K562 (cell line): ENCODE measurements at regions not wholly inside any gene's neighbourhood (a gene's known extent, or its start where the extent isn't known, plus 50 kb on each side); places are given as distances from the start of the nearest gene placed in this dataset.

Source experiments
- ATAC-seq: fragments of 200-7000 bp; cut with Tn5 transposase; 3 replicates; pipeline ENCODE4 v1.9.1; 2020; ENCODE audit warnings: moderate library complexity
- BruUV-seq: library from RNA; stranded (reverse); fragments of 400-500 nt; replicated peaks from 2 replicates; lab custom pipeline; 2021; lab: Mats Ljungman, UMichigan
- CTCF ChIA-PET: fragments of 300-600 bp; formaldehyde crosslinking; extraction: SDS; loops from one replicate; lab custom pipeline; 2021; ENCODE audit warnings: low intra/inter-chr PET ratio; lab: Yijun Ruan, JAX
- POLR2A ChIA-PET: fragments of 300-600, 350-650 bp; sonication (Branson Sonifier 250); formaldehyde crosslinking; extraction: SDS; loops from one replicate; lab custom pipeline; 2021; ENCODE audit warnings: antibody characterized with exemption, inconsistent platforms; lab: Yijun Ruan, JAX
- DNase-seq, 4 experiments: peaks; one replicate each; pipeline versions ENCODE4 v3.0.0 to v3.0.0-alpha.2; 2011 to 2018; ENCODE audit warnings: low spot score in 3 of 4, mixed read lengths in 3 of 4; ENCODE audit errors: extremely low read depth in 1 of 4
- FAIRE-seq: peaks from 2 replicates; lab custom pipeline; 2011; peaks lifted over from hg19 to GRCh38; lab: Jason Lieb, UNC
- H2AFZ ChIP-seq: 2 replicates; pipeline ENCODE4 v1.6.0; 2011; ENCODE audit warnings: low read depth, low read length, control low read depth, inconsistent platforms
- H3K27ac ChIP-seq: fragments of 200-600 bp; 3 replicates; pipeline ENCODE4 v1.8.0; 2011; ENCODE audit warnings: low read depth, mild to moderate bottlenecking, control low read depth, inconsistent platforms, low read length, moderate library complexity, mixed read lengths; ENCODE audit errors: extremely low read depth
- H3K27me3 ChIP-seq, 2 experiments: fragments of 300-600 bp in 1 of 2; 2 replicates in 1 of 2; 3 replicates in 1 of 2; pipeline versions ENCODE4 v1.6.0 to v1.8.0; 2011; ENCODE audit warnings: inconsistent platforms in 2 of 2, low read length in 2 of 2, mild to moderate bottlenecking in 1 of 2, mixed read lengths in 1 of 2, moderate library complexity in 1 of 2; ENCODE audit not compliant: control insufficient read depth in 2 of 2, insufficient read depth in 2 of 2
- H3K36me3 ChIP-seq: fragments of 300-600 bp; 3 replicates; pipeline ENCODE4 v1.8.0; 2011; ENCODE audit warnings: mild to moderate bottlenecking, low read length, inconsistent platforms; ENCODE audit not compliant: control insufficient read depth, insufficient read depth
- H3K4me1 ChIP-seq, 2 experiments: fragments of 200-600 bp in 1 of 2; replicated peaks in 1 of 2; 2 replicates in 1 of 2; 3 replicates in 1 of 2; pipeline versions ENCODE4 v1.5.1 to v1.8.0; 2011; ENCODE audit warnings: inconsistent platforms in 2 of 2, low read length in 2 of 2, mild to moderate bottlenecking in 1 of 2, mixed read lengths in 1 of 2, moderate library complexity in 1 of 2; ENCODE audit not compliant: control insufficient read depth in 2 of 2, insufficient read depth in 2 of 2
- H3K4me2 ChIP-seq: 2 replicates; pipeline ENCODE4 v1.6.1; 2011; ENCODE audit warnings: low read length, control low read depth, inconsistent platforms, mixed read lengths; ENCODE audit not compliant: insufficient read depth
- H3K4me3 ChIP-seq: fragments of 200-600 bp; sonication (generic), shearing (Covaris generic); 2 replicates; pipeline ENCODE4 v1.5.1; 2016; ENCODE audit warnings: control low read depth, inconsistent platforms
- H3K79me2 ChIP-seq: fragments of 200-600 bp; 3 replicates; pipeline ENCODE4 v1.8.0; 2011; ENCODE audit warnings: low read length, inconsistent platforms; ENCODE audit not compliant: control insufficient read depth, insufficient read depth
- H3K9ac ChIP-seq, 2 experiments: 2 replicates each; pipeline versions ENCODE4 v1.6.0 to v1.6.1; 2011; ENCODE audit warnings: low read depth in 2 of 2, low read length in 2 of 2, control low read depth in 1 of 2, inconsistent platforms in 1 of 2, mild to moderate bottlenecking in 1 of 2, mixed read lengths in 1 of 2; ENCODE audit not compliant: insufficient read depth in 1 of 2
- H3K9me1 ChIP-seq: one replicate; pipeline ENCODE4 v1.6.0; 2011; ENCODE audit warnings: inconsistent platforms, mild to moderate bottlenecking, low read length, moderate library complexity; ENCODE audit not compliant: control insufficient read depth, insufficient read depth
- H3K9me3 ChIP-seq: replicated peaks from 2 replicates; pipeline ENCODE4 v1.5.1; 2011; ENCODE audit warnings: low read depth, low read length, inconsistent platforms; ENCODE audit not compliant: control insufficient read depth, insufficient read depth
- H4K20me1 ChIP-seq: replicated peaks from 2 replicates; pipeline ENCODE4 v1.6.1; 2011; ENCODE audit warnings: low read length, inconsistent platforms, mixed read lengths; ENCODE audit not compliant: control insufficient read depth, insufficient read depth
- CREB3L1 ChIP-seq: fragments of 450-650 bp; IDR thresholded peaks from 2 replicates; pipeline ENCODE4 v1.6.1; 2014; ENCODE audit warnings: low read depth, mild to moderate bottlenecking, moderate library complexity, borderline replicate concordance
- FOXJ2 ChIP-seq: fragments of 200-800 bp; sonication (Bioruptor generic); IDR thresholded peaks from 2 replicates; pipeline ENCODE4 v1.6.1; 2016; ENCODE audit warnings: missing genetic modification characterization, missing compliant biosample characterization
- FOXK1 ChIP-seq: sonication (generic); formaldehyde crosslinking; IDR thresholded peaks from 2 replicates; pipeline ENCODE4 v1.8.0; 2022; ENCODE audit warnings: missing genetic modification reagents, mild to moderate bottlenecking, borderline replicate concordance
- GATA2 ChIP-seq: sonication (generic); formaldehyde crosslinking; IDR thresholded peaks from 2 replicates; pipeline ENCODE4 v1.4.0; 2020; ENCODE audit warnings: mild to moderate bottlenecking, missing genetic modification reagents
- KAT8 ChIP-seq: fragments of 450-650 bp; IDR thresholded peaks from 2 replicates; pipeline ENCODE4 v1.6.1; 2016; ENCODE audit warnings: low read depth, mild to moderate bottlenecking
- NFATC3 ChIP-seq: fragments of 450-650 bp; IDR thresholded peaks from 2 replicates; pipeline ENCODE4 v1.6.1; 2017; ENCODE audit warnings: mild to moderate bottlenecking
- NFE2 ChIP-seq: IDR thresholded peaks from 2 replicates; pipeline ENCODE4 v1.6.1; 2014; ENCODE audit warnings: antibody characterized with exemption, low read depth
- NR2C2 ChIP-seq, 2 experiments: fragments of 200-800 bp in 1 of 2; sonication (Bioruptor generic) in 1 of 2; sonication (generic) in 1 of 2; formaldehyde crosslinking in 1 of 2; IDR thresholded peaks; 2 replicates each; pipeline versions ENCODE4 v1.6.1 to v1.8.0; 2016 to 2022; ENCODE audit warnings: mild to moderate bottlenecking in 1 of 2, missing compliant biosample characterization in 1 of 2, missing genetic modification characterization in 1 of 2, missing genetic modification reagents in 1 of 2
- TRIM25 ChIP-seq: fragments of 450-650 bp; IDR thresholded peaks from 2 replicates; pipeline ENCODE4 v1.7.0; 2016; ENCODE audit warnings: borderline replicate concordance
- TSHZ1 ChIP-seq: fragments of 250-450 bp; sonication (Bioruptor Pico); IDR thresholded peaks from 2 replicates; pipeline ENCODE4 v1.4.0; 2020; ENCODE audit warnings: mild to moderate bottlenecking, moderate library complexity
- ZNF316 ChIP-seq: fragments of 450-650 bp; IDR thresholded peaks from 2 replicates; pipeline ENCODE4 v1.6.1; 2016
- ZNF717 ChIP-seq: fragments of 250-450 bp; sonication (Bioruptor Pico); IDR thresholded peaks from 2 replicates; pipeline ENCODE4 v1.5.0; 2021
- WGBS: fragments of 100-300 bp; shearing (Covaris generic); methylation state at CpG from one replicate; pipeline ENCODE4 v1.1.6; 2016; ENCODE audit warnings: low coverage, mixed read lengths; ENCODE audit not compliant: insufficient coverage; ENCODE audit errors: missing lambda C conversion rate; 5-methylcytosine and 5-hydroxymethylcytosine counted together
- in situ Hi-C: fragments of 300-500 bp; cut with MboI; formaldehyde crosslinking; loops from 4 replicates; pipeline ENCODE4 v1.15.0; 2018; ENCODE audit warnings: inconsistent platforms, mixed read lengths
- intact Hi-C: fragments of 100-400 bp; cut with micrococcal nuclease; formaldehyde crosslinking; loops from 2 replicates; pipeline ENCODE4 v1.14.2; 2022

- Histone ChIP-seq H3K4me1 (peaks cover 0 to 17% of the 10 kb centered on the region in 2 experiments; a peak in 4 of 5 replicates), H3K9me1 (no peaks in the 10 kb centered on the region), H3K36me3 (no peaks in the 10 kb centered on the region), H4K20me1 (no peaks in the 10 kb centered on the region), H3K9ac (no peak overlapping the region), H3K4me2 (no peak overlapping the region), H2AFZ (no peak overlapping the region), H3K27ac (no peak overlapping the region), H3K9me3 (0 out of 2 replicates have a peak, but pooled peaks cover under 1% of the 10 kb centered on the region), H3K4me3 (no peak overlapping the region), H3K27me3 (no peaks in the 10 kb centered on the region), H3K79me2 (no peaks in the 10 kb centered on the region)
- in situ Hi-C loops, result no loop called here
- CTCF ChIA-PET, result no interaction called here
- FAIRE-seq (no peak), DNase-seq (no peak), ATAC-seq (no peak)
- intact Hi-C loops, result no loop called here
- WGBS, result 19% methylated on average over 1 of the region's 1 CpG
- POLR2A ChIA-PET, result no interaction called here
- BruUV-seq, result no TSS peak
- no peak for TF ChIP-seq ZNF316
- no peak for TF ChIP-seq CREB3L1
- no peak for TF ChIP-seq NR2C2 (CRISPR knock-in tag; IDR thresholded peaks at IDR 0.05)
- no peak for TF ChIP-seq NR2C2 (tag; IDR thresholded peaks at IDR 0.05)
- TF ChIP-seq FOXK1, result no peak
- no peak for TF ChIP-seq TRIM25
- TF ChIP-seq KAT8, result no peak
- no peak for TF ChIP-seq GATA2 (CRISPR knock-in tag)
- no peak for TF ChIP-seq FOXJ2 (tag)
- TF ChIP-seq NFATC3, result no peak
- TF ChIP-seq NFE2, result no peak
- no peak for TF ChIP-seq ZNF717 (CRISPR knock-in tag)
- no peak for TF ChIP-seq TSHZ1 (CRISPR knock-in tag)
Observed at GRCh38 chr5:89059274-89059673, 176.3 kb upstream of the MEF2C start.
